ENCODE measurements at regions not wholly inside any gene's neighbourhood (a gene's known extent, or its start where the extent isn't known, plus 50 kb on each side); places are given as distances from the start of the nearest gene placed in this dataset.

- DNase-seq, result peak; percentile 24
Measured at GRCh38 chr6:22621701-22622100, 52.3 kb downstream of the HDGFL1 start.

DNA sequence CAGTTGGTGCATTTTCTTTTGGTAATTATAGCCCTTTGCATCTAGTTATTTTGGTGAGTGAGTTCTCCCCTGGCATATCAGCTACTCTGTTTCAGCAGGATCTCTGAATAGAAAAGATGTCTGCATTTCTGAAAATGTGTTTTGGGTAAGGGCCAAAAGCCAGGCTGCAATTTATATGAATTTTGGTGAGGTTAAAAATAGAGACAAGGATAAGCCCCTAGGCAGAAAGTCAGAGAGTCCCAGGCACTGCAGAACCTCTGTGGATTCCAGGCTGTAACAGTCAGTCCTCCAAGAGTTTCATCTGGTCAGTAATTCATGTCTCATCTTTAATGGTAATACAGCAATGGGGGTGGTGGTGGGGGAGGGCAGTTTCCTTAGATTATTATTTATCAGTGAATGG, 53.0 kb downstream of the HDGFL1 start:
- DNase-seq, result peak; percentile 3

GRCh38 chr6:22622813-22623212, 53.4 kb downstream of the HDGFL1 start:
- no peak for DNase-seq

DNA sequence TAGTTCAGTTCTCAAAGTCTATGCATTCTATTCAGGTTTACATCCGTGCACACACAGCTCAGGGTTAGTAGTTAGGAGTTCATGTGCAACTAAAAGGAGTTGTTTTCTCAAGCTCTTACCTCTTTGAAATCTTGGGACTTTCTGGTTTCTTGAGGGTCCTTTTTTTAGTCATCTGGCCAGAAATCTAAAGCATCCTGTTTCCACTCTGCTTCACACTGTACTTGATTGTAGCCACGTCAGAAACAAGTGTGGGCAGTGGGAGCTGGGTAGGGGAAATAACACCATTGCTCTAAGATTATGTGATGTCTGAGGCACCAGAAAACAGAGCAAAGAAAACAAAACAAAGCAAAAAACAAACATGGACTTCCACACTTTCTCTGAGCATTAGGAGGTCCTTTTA, 58.3 kb downstream of the HDGFL1 start:
- DNase-seq, result no peak

GRCh38 chr6:22631091-22631490, 61.7 kb downstream of the HDGFL1 start:
- no peak for DNase-seq

- no peak for DNase-seq
Measured at GRCh38 chr6:22632581-22633145, 63.3 kb downstream of the HDGFL1 start.

- no peak for DNase-seq
Measured at GRCh38 chr6:22636452-22636851, 67.1 kb downstream of the HDGFL1 start.

GRCh38 chr6:22637782-22638181, 68.4 kb downstream of the HDGFL1 start:
- DNase-seq, result no peak

DNA sequence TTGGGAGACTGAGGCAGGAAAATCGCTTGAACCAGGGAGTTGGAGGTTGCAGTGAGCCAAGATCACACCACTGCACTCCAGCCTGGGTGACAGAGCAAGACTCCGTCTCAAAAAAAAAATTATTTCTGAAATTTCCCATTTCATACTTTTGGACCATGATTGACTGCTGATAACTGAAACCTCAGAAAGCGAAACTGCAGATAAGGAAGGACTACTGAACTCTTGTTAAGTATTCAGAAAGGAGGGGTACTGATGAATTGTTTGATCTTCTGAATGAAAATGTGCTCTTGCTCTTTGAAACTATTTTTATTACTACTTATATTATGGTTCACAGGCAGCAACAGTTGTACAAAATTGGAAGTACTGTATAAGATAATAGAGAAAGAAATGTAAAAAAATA, 69.0 kb downstream of the HDGFL1 start:
- DNase-seq, result no peak

GRCh38 chr6:22642254-22642653, 72.9 kb downstream of the HDGFL1 start:
- no peak for DNase-seq

DNA sequence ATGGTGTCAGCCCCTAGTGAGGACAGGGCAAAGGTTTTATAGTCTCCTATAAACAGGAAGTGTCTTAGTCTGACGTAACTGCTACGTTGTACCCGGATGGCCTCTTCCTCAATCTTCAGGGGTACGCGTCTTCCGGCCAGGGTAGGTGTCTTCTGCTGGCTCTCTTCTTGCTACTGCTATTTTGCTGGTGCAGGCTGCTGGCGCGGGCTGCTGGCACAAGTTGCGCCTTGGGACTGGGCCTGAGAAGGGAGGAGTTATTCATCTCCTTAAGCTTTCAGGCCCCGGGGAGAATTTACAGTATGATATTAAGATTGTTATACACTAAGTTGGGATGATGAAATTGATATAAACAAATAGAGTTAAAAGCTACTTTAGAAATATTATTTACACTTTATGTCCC, 74.4 kb downstream of the HDGFL1 start:
- no peak for DNase-seq

GRCh38 chr6:22647719-22648118, 78.4 kb downstream of the HDGFL1 start:
- peak; percentile 34 for DNase-seq

DNA sequence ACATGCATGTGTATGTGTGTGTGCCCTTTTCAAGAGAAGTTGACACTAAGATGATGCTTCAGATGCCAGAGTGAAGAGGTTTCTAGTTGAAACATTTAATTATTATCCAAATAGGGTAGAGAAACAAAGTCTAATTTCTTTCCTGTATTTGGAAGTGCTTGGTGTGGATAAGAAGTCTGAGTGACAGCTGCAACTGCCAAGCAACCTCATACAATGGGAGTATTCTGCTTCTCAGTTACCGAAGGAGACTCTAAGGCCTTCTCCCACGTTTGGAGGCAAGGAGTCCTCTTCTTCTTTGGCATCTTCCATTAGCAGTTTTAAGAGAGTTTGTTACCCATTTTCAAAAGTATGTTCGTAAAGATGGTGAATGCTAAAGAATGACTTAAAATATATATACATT, 82.4 kb downstream of the HDGFL1 start:
- no peak for DNase-seq

DNA sequence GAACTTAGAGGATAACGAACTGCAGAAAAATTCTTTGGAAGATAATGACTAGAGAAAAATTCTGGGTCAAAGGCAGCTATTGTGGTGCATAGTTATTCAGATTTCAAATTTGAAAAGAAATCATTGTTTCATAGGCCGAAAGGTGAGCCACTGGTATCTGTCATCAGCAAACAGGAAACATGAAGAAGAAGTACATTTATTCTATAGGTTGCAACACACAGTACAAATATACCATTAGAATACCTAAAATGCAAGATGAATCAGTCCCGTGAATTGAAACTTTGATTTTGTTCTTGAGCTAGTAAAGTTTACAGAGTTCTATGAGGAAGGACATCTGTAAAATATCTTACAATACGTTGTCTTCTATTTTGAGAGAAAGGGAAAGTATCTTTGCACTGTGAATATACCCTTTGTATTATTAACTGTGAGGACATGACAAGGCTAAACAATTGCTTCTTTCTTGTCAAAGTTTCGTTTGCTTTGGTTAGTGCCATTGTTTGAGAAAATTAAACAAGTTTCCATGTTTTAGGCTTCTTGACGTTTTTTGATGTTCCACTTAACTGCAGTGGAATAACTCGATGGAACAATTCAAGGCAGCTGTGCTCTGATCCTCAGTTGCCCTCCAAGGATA, 84.7 kb downstream of the HDGFL1 start:
- no peak for DNase-seq

DNA sequence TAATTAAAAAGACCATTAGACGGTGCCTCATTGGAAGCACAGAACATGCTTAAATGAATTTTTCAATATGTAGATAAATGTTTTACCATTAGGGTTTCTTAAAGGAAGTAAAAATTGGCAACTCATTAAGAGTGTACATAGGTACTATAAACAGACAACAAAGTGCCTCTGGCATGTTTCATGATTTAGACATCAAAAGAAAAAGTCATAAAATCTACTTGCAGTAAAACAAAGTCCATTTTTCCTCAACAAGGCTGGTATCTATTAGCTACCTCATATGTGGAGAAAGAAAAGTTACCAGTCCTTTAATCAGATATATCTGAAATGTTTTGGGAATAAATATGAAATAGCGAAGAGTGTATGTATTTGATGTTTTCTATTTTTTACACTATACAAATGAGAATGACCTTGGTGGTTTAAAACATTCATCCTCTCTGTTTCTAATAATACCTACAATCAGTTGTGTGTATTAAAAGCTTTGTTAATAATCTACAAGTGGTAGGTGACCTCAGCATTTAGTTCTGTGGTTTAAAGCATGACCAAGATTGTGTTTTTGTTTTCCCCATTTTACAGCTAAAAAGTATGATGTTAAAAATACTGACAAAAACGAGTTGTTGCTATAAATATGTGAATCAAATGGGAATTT, 87.5 kb downstream of the HDGFL1 start:
- no peak for DNase-seq

GRCh38 chr6:22657352-22657980, 88.1 kb downstream of the HDGFL1 start:
- no peak for DNase-seq

GRCh38 chr6:22658183-22658582, 88.8 kb downstream of the HDGFL1 start:
- DNase-seq, result no peak

DNA sequence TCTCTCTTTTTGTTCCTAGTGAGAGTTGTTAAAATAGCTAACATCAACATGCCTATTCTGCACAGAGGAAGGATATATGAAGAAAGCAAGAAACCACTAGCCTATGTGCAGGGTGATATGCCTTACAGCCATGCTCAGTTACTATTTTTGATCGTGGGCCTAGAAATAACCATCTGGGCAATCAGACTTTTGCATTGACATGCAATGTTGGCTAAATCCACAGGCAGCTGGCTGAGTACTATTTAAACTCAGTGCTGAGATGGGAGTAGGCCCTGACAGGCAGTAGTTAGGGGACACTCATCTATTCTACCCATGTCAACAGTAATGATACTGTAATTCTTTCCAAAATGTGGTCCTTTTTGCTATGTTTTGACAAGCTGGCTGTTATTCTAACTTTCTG, 89.6 kb downstream of the HDGFL1 start:
- no peak for DNase-seq

DNA sequence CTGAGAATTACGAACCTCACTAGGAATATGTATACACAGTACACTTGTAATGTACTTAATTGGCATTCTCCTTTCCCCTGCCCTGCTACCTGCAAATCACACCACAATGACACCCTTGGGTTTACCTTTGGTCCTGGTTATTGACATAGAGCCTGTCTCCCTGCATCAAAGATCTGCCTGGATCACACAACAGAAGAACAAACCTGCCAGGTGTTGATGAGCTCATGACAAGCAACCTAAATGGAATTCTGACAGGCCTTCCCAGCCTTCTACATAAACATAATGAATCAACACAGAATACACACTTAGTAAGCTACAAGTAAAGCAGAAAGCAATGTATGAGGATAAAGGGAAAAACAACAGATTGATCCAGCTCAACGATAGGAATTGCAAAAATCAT, 95.6 kb downstream of the HDGFL1 start:
- no peak for DNase-seq

DNA sequence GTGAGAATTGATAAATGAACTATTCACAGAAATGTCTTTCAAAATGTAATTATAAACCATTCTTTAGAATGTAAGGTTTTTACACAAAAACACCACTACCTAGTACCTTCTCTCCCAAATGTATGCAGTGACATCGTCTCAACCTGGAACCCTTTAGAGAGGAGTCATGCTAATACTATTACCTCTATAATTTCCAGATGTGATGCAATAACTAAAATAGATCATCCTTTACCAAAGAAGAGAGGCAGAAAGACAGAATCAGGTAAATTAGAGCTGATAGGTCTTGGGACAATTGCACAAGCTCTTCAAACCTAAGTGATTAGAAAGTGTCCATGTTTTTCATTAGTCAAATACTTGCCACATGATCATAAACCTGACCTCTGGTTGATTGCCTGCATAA, 96.7 kb downstream of the HDGFL1 start:
- no peak for DNase-seq

DNA sequence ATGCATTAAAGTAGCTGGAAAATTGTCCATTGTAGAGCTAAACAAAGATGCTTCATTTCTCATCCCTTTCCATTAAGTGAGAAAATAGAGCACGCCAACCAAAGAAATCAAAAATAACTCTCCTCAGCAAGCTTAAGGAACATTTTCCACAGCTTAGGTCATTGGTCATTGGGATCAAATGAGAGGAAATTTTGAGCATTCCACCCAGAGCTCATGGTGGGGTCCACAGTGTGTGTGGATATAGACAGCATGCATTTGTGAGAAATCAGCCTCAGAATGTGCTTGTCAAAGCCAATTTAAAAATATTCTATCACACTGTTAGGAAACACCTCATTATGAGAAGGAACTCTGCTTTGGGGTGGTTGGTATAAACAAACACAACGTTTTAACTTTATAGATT, 97.2 kb downstream of the HDGFL1 start:
- no peak for DNase-seq

GRCh38 chr6:22667855-22668254, 98.5 kb downstream of the HDGFL1 start:
- DNase-seq, result no peak

GRCh38 chr6:22668307-22668706, 98.9 kb downstream of the HDGFL1 start:
- no peak for DNase-seq

GRCh38 chr6:22668717-22669116, 99.4 kb downstream of the HDGFL1 start:
- DNase-seq, result no peak
